ENCODE measurements at regions not wholly inside any gene's neighbourhood (a gene's known extent, or its start where the extent isn't known, plus 50 kb on each side); places are given as distances from the start of the nearest gene placed in this dataset.

DNA sequence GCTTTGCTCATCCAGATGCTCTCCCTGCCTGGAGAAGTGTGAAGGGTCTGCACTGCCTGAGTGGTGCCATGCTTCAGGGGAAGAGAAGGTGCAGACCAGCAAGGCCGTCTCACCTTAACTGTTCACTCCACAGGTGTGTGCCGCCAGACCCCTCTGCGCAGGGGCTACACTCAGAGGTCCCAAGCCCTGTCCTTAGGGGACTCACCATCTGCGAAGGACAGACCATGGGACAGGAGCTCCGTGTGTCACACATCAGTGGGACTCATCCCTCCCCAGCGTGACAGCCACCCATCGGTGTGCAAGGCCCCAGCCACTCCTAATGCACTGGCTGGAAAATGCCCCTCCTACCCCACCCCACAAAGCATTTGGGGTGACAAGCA is 142.9 kb downstream of the OLFM1 start:
- DNase-seq (ENCODE audit: low read depth, low spot score): no peak

DNA sequence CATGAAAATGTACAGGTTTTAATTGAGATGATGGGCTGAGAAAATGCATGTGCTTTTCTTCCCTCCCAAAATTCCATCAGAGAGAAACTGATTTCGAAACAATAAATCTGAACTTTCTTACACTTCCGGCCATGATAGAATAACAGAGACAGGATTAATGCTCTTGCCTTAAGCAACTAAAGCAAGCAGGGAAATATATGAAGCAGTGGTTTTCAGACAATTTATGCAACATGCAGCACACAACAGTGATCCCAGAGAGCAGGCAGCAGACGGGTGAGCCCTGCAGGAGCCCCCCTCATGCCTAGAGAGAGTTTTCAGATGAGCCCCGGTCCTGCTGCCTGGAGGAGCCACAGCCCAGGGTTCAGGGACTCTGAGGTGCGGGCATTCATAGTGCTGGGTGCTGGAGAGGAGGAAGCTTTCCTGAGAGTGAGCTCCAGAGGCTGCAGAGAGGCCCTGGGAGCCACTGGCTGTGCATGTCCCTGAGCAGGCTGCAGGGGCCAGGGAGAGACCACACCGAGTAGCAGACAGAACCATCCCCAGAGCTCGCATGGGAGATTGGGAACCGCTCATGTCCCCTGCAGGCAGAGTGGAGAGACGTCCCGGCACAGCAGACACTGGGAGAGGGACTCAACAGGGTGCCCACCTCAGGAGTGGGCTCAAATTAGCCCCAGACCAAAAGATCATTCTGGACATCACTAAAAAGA is 143.5 kb downstream of the OLFM1 start:
- no peak overlapping the region for H3K27ac ChIP-seq
- no peak for DNase-seq (ENCODE audit: low read depth, low spot score)

More for the DNA sequence above, 142.9 kb downstream of the OLFM1 start:
- no peak overlapping the region for H3K27ac ChIP-seq

DNA sequence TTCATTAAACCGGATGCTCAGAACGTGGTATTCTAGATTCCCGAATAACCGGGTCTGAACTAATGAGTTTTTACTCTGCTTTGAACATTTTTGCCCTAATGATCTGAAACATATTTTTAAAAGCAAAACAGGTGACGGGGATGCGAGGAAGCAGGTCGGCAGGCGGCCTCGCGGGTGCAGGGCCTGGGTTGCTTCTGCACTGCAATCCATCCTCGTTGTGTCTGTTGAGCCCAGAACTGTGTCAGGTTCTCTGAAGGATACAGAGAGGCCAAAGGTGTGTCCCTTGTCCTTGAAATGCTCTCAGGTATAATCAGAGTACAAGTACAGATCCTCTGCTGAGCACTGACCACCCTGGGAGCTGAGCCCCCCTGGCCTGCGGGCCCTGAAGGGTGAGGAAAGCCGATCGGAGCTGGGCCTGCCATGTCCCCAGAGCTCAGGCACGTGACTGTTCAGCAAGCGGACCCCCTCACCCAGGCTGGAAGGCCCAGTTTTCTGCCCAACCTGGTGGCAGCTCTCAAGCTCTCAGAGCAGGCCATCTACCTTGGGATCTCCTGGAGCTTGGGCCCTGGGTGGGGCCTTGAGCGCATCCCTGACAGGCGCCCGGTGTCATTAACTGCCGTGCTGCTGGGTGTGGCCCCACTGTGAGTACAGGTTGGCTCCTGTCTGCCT is 151.8 kb downstream of the OLFM1 start:
- no peak for DNase-seq (ENCODE audit: low read depth, low spot score)
- H3K27ac ChIP-seq: no peak overlapping the region

DNA sequence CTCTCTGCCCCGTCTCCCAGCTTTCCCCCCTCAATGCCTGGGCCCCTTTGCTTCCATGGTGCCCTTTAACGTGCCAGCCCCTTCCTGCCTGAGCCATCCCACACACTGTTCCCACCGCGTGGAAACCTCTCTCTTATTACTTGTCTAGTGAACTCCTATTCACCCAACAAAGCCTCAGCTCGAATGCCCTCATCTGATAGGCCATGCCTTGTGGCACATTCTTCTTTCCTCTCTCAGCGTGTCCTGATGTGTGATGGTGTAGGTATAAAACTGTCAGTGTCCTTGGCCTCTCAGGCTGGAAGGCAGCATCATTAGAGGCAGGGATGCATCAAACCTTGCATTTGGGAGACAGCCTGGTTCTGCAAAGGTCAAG is 152.3 kb downstream of the OLFM1 start:
- no peak overlapping the region for H3K27ac ChIP-seq
- no peak for DNase-seq (ENCODE audit: low read depth, low spot score)

DNA sequence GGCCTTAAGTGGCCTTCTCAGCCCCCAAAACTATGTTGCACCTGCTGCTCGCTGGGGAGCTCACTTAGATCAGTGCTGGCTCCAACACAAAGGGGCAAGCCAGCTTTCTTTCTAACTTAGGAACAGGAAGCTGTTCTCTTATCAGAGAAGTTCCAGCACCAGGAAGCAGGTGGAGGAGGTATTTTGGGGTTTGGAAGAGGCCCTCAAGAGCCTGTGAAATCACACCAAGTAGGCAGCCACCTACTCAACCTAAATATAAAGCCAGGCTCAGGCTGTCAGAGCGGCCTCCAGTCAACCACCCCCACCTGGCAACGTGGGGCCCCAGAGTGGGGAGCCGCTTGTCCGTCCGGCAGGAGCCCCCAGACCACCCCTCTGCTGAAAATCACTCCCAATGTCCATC is 152.8 kb downstream of the OLFM1 start:
- no peak overlapping the region for H3K27ac ChIP-seq
- DNase-seq (ENCODE audit: low read depth, low spot score): no peak

DNA sequence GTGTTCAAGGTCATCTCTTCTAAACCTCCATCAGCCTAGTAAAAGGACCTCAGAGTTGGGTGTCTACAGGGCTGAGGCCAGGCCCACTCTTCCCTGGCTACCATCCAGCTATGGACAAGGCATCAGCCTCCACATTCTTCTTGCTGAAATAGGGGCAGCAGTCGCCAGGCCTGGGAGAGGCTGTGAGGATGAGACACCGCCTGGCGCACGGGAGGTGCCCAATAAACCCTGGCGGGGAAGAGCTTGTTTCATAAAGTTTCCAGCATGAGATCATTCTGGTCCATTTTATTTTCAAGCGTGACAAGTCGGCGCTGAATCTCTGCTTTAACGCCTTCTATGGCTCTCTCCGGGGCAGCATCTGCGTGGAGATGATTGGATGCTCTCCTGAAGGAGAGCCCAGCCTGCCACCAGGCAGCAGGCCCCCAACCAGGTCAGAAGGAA is 153.4 kb downstream of the OLFM1 start:
- no peak for DNase-seq (ENCODE audit: low read depth, low spot score)

DNA sequence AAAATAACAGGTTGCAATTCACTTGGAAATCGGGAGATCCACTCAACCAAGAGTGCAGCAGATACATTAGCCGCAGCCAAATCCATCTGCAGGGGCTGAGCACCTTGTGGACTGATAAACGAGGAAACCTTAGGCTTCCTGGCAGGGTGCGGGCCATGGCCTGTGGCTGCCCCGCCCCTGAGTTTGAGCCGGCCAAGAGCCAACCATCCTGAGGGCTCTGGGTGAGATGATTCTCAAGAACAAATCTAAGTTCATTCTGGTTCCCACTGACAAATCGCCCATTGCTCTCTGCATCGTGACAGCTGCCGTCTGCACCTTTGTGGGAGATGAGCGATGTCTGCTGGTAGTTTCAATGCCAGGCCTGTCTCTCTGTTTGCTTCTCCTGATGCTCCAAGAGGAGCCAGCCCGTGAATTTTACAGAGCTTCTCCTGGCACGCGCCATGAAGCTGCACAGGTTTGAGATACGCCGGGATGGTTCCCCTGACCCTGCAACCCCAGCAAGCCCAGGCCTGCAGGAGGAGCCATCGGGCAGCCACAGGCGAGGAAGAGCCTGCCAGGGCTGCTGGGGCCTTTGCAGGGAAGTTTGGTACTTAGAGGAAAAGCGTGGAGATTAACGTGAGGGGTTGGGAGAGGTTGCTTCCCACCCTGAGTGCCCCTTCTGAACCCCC is 154.0 kb downstream of the OLFM1 start:
- DNase-seq (ENCODE audit: low read depth, low spot score): no peak
- H3K27ac ChIP-seq: no peak overlapping the region

More for the DNA sequence above, 153.4 kb downstream of the OLFM1 start:
- H3K27ac ChIP-seq: no peak overlapping the region

DNA sequence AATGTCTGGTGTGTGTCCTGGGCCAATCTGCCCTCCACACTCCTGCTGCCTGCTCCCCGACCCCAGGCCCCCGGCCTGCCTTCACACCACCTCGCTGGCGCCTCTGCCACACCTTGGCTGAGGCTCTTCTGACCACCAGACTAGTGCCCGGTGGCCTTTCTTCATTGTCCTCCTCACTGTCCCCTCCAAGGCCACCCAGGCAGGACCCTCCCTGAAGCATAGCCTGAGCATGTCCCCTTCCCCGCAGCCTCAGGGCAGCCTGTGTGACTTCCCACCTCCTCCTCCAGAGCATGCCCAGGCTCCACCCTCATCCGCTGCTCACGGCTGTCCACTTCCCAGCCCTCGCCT is 154.6 kb downstream of the OLFM1 start:
- H3K27ac ChIP-seq: no peak overlapping the region
- DNase-seq (ENCODE audit: low read depth, low spot score): no peak

DNA sequence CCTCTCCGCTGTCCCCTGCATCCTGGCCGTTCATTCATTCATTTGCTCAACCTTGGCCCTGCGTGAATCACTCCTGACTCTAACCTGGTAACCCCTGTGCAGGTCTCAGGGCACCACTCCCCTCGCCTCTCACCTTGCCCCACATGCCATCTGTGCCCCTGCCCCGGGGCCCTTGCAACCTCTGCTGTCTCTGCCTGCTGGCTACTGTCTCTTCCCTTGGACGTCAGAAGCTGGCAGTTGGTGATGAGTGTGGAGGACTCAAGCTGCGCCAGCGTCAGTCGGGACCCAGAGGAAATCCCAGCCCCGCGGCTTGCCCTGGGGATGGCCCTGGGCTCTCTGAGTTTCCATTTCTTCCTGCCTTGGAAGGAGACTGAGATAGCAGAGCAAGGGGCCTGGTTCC is 154.9 kb downstream of the OLFM1 start:
- no peak overlapping the region for H3K27ac ChIP-seq
- no peak for DNase-seq (ENCODE audit: low read depth, low spot score)

DNA sequence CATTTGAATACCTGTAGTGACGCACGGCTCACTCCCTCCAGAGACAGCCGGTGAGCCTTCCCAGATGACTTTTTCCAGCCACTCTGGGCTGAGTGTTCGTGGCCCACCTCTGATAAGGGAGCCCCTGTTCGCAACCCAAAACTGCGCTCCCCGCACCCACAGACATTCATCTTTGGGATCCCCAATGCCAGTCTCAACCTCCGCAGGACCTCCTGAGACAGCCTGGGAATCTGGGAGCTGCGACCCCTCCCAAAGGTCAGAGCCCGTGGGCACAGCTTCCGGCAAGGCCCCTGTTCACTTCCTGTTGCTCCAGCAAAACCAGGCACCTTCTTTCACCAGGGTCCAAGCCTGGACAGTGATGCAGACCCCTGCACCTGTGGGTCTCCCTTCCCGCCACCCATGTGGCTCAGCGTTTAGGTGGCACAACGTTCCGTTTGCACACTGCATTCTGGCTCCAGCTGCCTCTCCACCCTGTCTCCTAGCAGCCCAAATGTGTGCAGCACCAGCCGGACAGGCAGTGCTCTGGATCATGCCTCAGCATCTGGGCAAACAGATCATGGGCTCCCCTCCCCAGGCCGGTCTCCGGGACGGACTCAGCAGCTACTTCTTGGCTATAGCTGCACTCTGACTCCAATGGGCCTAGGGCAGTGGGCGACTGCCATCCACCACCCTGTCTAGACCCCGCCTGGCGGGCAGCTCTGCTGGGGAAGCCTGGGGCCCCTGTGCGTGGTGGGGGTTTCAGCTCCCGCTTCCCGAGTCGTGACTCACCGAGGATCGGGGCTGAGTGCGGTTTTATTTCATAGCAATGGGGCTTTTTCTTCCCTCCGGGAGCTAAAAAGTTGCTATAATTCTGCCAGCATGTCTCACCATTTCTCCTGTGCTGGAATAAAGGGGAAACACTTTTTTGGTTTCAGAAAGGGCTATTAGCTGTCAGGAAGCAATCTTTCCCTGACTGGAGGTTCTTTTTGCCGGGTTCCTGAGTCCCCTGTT is 156.0 kb downstream of the OLFM1 start:
- no peak overlapping the region for H3K27ac ChIP-seq
- DNase-seq (ENCODE audit: low read depth, low spot score): no peak

DNA sequence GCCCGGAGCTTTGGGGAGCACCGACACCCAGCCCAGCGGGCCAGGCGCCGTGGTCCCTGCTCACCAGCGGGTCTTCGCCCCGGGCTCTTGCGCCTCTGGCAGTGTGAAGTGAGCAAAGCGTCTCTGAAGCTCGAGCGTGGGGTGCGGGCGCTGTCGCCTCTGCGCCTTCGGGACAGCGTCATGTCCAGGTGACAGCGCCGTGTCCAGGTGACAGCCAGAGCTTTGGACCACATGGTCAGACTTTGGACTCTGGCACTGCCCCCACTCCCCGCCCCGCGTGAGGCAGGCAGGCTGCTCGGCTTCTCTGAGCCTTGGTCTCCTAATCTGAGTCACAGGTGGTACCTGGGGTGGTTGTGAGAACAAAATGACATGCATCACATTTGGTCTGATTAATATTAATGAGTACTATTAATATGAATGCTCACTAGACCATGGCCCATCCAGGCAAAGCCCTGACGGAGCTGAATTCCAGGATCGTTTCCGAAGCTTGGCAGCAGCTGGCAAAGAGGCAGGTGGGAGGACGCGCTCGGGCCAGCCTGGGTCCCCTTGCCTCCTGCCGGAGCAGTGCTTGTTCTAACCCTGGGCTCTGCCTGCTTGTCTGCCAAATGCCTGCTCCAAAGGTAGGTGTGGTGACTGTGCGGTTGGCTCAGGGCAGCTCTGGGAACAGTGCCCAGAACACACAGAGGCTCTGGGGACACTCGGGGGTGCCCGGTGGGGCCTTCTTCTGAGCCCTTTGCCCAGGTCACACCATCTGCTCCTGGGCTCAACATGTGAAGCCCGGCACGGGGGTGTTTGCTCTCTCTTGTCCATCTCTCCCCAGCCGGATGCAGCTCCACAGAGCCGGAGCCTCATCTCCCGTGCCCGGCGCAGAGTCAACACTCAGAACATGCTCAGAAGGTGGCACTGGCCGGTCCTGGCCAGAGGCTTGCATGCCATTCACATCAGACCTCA is 157.1 kb downstream of the OLFM1 start:
- no peak for DNase-seq (ENCODE audit: low read depth, low spot score)
- H3K27ac ChIP-seq: no peak overlapping the region

DNA sequence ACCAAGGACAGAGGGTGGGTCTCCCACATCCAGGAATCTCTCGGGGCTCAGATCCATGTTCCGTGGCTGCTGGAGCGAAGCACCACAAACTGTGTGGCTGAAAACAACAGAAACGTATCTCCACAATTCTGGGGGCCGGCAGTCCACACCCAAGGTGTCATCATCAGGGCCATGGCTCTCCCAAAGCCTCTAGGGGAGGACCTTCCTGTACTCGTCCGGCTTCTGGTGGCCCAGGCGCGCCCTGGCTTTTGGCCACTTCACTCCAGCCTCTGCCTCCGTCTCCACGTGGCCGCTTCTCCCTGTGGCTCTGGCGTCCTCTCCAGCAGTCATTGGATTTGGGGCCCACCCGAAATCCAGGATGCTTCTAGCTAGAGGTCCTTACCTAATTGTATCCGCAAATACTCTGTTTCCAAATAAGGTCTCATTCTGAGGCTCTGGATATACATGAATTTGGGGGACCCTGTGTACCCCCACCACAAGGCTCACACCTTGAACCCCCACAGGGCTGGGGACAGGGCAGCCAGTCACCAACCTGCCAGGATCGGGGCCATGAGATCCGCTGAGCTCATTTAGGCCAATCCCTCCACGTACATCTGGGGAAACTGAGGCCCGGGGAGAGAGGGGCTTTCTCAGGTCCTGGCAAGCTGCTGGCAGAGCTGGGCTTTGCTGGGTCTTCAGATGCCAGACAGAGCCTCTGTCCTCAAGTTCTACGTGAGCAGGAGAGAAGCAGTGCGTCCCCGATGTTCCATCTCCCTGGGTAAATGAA is 158.2 kb downstream of the OLFM1 start:
- no peak overlapping the region for H3K27ac ChIP-seq
- DNase-seq (ENCODE audit: low read depth, low spot score): no peak

DNA sequence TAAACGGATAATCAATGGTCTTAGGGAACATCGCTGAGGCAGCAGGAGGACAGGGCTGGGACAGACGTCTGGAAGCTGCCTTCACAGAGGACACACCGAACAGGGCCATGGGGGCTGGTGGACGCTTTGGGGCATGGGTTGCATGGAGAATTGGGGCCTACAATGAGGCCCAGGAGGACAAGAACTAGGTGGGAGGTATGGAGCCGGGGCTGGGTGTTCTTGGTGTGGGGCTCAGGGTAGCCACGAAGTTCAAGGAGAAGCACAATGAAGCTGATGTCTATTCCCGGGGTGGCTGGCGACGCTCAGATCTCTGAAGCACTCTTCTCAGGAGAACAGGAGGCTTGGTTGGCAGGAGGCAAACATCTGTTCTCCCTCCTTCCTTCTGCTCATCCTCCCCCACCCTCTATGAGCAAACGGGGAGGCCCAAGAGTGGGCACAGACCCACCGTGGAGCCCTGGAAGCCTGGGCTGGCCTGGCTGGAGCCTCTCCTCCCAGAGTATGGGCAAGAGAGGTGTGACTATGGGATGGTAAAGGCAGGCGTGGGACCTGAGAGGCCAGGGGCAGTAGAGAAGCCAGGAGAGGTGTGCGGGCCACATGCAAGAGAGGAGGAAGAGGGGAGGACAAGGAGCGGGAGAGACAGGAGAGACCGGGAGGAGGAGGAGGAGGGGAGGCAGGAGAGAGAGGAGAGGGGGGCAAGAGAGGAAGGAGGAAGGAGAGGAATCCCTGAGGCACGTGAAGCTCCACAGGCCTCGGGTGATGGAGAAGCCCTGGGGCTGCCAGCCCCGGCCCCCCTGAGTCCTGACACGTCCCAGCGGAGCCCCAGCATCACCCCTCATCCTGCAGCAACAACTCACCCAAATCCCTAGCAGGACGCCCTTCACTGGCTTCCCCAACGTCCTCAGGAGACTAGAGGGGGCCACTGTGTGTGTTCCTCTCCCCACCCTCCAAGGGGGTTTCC is 159.1 kb downstream of the OLFM1 start:
- DNase-seq (ENCODE audit: low read depth, low spot score): no peak
- no peak overlapping the region for H3K27ac ChIP-seq

DNA sequence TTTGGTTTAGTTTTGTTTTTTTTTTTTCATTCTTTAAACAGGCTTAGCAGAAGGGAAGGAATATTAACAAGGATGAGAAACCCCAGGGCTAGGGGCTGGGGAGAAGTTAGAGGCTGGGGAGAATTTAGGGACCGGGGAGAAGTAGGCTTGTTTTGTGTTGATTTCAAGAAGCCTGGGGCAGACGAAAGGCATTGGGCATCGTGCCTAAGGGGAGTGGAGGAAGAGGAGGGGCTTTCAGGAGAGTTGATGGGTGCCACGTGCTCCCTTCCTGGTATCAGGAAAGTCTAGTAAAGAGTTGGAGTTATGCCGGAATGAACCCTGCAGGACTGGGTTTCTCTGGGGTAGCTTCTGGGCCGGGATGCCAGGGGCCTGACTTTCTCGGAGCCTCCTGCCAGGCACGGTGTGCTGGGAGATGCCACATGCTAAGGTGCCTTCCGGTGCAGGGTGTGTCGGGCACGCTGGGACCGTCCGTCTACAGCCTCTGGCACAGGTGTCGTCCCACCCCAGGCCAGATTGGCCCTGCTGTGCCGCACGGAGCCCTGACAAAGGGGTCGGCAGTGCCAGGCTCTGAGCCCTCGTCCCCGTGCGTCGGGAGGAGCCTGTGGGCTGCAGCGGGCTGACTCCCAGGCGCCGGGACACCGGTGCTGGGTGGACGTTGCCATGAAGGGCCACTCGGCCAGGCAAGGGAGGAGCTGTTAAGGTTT is 159.9 kb downstream of the OLFM1 start:
- DNase-seq (ENCODE audit: low read depth, low spot score): no peak
- H3K27ac ChIP-seq: no peak overlapping the region

DNA sequence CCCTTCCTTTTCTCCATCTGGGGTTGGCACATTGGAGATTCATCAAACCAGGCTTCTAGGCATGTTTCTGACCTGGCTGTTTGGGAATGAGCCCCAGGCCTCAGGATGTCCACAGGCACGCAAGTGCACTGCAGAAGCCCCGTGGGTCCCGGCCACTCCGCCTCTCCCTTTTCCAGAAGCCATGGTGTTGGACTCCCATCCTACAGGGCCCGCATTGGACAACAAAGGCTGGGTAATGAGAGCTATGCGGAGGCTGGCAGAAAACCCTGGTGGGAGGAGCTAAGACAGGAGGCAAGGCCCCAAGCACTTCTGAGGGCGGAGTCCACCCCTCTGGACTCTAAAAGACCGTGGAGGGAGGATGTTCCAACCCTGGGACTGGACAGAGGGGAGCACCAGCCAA is 160.6 kb downstream of the OLFM1 start:
- no peak for DNase-seq (ENCODE audit: low read depth, low spot score)
- H3K27ac ChIP-seq: no peak overlapping the region

DNA sequence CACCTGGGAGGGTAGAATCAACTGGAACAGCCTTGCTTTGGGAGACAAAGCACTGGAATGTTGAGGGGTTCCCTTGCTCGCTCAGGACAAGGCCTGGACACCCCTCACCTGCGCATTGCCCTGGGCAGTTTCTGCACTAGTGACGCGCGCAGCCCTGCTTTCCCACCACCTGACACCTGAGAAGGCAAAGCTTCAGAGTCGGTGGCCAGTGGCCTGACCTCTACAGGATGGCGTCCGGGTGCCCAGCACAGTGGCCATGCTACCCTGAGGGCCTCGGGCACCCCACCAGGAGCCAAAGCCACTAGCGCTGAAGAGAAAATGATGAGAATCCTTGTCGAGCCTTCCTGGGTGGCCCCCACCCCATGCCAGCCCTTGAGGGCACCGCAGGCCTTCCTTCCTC is 161.3 kb downstream of the OLFM1 start:
- DNase-seq (ENCODE audit: low read depth, low spot score): no peak
- H3K27ac ChIP-seq: no peak overlapping the region

DNA sequence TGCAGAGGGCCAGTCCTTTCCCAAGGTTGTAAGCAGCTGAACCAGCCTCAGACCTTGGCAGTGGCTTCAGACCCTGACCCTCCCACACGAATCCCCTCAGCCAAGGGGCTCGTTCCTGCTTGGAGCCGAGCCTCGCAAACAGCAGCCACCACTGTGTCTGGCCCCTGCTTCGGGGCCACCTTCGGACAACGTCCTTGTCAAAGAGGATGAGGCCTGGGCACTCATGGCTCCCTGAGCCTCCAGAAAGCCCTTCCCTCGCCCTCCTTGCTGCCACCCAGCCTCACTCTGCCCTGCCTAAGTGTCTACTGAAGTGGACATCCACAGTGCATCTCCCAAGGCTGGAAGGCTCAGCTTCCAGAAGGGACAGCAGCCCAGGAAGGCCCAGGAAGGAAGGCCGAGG is 161.7 kb downstream of the OLFM1 start:
- no peak for DNase-seq (ENCODE audit: low read depth, low spot score)
- H3K27ac ChIP-seq: no peak overlapping the region

Measured in epithelial cell of prostate (primary cell).